OCI-LY1 (cell line): ENCODE measurements at regions not wholly inside any gene's neighbourhood (a gene's known extent, or its start where the extent isn't known, plus 50 kb on each side); places are given as distances from the start of the nearest gene placed in this dataset.

Experiments used
- CTCF ChIP-seq: fragments of 200-600 bp; sonication (generic), shearing (Covaris generic); IDR thresholded peaks from 2 replicates; pipeline ENCODE4 v1.5.1; 2017; ENCODE audit warnings: mild to moderate bottlenecking, antibody characterized with exemption, low read length, moderate library complexity, mixed read lengths
- EZH2 ChIP-seq: fragments of 200-600 bp; sonication (generic), shearing (Covaris generic); IDR thresholded peaks from 2 replicates; pipeline ENCODE4 v1.8.0; 2017; ENCODE audit warnings: borderline replicate concordance, mixed run types, mild to moderate bottlenecking, antibody characterized with exemption, low read length, moderate library complexity, mixed read lengths

- TF ChIP-seq CTCF (no peak), EZH2 (no peak)
These were observed 225.1 kb downstream of the LRRC3B start for GRCh38 chr3:26847680-26848079.
